SW480 (cell line): ENCODE measurements at regions not wholly inside any gene's neighbourhood (a gene's known extent, or its start where the extent isn't known, plus 50 kb on each side); places are given as distances from the start of the nearest gene placed in this dataset.
A peak's percentile ranks its signal among the peaks of the same experiment; 100 is the strongest.
"Not testable (repeated sequence)": the region's sequence is repeated elsewhere in the genome, so short reads cannot be mapped to it uniquely, and the experiment has no call there.

Experiments used
- DNase-seq: peaks from one replicate; pipeline ENCODE4 v3.0.0-alpha.2; 2016; ENCODE audit warnings: low spot score

DNA sequence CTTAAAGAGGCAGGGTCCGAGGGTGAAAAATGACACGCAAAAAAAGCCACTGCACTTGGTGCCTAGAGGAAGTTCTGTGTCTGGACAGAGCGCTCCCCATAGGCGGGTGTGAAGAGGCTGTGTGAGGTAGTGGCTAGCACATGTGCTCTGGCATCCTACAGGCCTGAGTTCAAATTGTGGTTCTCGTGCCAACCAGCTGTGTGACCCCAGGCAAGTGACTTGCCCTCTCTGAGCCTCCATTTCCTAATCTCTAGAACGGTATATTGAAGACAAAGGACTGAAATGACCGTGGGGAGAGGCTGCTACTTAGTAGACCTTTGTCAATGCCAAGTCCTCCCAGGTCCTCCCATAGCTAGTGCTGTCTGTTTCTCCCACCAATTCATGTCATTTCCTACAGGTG, 79.1 kb upstream of the MYL10 start:
- no peak for DNase-seq

DNA sequence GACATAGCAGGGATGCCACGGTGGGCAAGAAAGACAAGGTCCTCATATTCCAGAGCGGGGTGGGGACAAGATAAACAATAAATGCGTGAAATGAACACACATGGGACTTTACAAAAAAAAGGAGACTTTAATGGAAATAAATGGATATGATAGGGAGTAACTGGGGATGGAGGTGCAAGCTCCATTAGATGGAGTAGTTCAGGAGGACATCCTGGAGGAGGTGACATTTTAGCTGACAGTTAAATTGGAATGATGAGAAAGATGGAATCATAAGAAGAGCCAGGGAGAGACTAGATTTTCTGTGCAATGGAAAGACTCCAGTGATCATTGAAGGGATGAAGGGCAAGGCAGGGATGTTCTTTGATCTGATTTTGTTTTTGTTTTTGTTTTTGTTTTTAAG, 83.6 kb upstream of the MYL10 start:
- no peak for DNase-seq

DNA sequence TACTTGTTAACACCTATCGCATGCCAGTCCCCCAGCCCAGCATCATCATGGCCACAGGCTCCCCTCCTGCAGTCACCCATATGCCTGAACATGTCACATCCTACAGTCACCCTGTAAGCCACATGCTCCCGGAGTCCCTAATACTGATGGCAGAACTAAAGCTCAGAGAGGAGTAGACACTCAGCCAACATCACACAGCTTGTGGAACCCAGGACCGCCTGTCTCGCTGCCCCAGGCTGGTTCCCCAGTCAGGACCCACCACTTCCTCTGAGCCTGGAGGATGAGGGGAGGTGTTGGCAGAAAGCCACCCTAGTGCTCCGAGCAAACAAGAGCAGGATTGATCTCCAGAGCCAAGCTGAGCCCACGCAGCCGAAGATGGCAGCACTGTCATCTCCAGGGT, 85.0 kb upstream of the MYL10 start:
- DNase-seq: no peak

DNA sequence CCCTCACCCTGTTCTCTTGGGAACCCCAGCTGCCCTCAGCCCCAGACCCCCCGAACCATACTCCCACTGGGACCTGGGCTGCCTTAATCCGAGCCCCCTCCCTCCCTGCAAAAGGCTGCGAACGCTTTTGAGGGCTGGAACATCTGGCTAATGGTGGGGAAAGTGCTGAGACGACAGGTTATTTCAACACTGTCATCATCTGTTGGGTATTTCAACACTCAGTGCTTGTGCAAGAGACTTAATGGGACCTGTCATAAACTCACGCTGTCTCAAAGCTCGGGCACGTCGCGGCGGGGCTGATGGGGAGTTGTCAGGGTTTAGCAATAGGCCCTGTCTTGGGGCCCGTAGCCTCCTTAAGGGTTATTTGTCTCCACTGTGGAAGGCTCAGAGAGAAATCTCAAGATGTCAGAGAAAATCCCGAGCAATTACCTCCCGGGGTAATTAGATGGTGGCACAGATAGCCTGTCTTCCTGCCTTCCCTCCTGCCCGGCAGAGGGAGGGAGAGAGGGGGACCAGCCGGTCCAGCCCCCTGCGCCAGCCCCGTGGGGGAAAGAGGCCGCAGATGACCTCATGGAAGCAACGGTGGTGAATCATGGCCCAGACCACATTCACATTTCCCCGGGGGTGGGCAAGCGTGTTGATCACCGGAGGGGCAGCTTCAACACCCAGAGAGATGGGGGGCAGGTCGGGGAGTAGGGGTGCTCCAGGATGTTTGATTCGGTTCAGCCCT, 88.7 kb upstream of the MYL10 start:
- DNase-seq: no peak

DNA sequence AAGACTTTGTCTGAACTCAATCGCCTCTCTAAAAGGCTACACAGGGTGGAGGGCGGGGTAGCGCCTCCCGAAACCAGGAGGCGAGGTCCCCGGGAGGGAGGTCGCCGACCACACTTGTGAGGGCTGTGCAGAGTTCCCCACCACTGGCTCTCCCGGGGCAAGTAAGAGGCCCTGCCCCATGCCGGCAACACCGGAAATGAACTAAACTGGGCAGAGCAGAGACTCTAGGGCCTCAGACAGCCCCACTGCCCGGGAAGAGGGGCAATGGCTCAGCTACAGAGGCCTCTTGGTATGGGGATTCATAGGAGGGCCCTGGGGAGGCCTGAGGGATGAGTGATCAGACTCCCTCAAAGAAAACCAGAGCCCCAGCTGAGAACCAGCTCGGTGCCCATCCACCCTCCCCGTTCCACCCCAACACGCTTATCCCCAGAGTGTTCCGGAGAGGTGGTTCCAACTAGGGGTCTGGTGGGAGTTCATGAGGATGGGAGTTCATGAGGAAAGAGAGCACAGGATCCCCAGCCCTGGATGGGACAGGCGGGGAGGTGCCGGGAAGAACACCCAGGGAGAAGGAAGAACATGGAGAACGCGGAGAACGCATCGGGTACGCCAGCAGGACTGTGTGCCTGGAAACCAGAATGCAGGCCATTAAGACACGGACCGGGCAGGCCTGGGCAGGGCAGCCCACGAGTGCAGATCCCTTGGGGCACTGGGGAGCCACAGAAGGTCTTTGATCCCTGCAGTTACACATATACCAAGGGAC, 89.4 kb upstream of the MYL10 start:
- no peak for DNase-seq

DNA sequence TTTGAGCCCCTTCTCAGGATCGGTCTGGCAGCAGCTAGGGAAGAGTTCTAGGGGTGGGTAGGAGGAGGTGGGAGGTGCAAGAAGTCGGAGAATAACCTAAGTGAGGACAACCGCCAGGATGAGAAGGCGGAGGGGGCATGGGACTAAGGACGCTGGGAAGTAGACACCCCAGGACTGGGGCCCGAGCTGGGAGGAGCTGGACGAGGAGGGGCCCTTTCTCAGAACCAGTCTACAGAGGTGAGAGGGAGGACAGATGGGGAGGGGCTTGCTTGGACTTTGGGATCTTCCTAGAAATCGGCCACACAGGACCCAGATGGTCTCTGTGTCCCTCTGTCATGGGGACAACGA, 90.0 kb upstream of the MYL10 start:
- no peak for DNase-seq

DNA sequence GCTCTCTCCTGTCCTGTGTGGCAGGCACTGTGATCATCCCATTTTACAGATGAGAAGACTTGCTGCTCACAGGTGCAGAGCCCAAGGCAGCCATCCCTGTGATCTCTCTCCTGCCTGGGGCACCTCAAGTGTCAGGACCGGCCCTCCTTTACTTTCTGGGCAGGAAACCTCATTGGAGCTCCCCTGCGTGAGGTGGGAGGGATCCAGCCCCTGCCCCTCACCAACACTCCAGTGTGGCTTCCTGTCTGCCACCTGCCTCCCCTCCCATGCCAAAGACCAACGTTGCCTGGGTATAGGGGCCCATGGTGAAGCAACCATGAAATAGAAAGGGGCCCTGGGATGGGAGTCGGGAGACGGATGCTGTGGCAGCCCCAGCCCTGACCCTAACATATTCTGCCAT, 91.2 kb upstream of the MYL10 start:
- DNase-seq: no peak

DNA sequence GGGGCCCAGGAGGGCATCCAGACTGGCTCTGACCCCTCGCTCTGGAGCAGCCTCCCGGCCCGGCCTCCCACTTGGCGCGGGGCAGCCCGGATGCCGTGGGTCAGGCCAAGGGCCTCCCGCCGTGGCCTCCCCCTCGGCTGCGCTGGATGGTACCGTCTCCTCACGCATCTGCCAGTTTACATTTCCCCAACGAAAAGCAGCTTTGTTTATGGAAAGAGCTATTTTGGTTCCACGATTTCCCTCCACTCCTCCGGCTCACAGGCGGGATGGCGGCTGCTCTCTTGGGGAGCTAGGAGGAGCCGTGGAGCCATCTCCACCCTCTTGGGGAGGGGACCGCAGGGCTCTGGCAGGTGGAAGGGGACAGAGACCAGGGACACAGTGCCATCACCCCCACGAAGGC, 93.2 kb upstream of the MYL10 start:
- no peak for DNase-seq

DNA sequence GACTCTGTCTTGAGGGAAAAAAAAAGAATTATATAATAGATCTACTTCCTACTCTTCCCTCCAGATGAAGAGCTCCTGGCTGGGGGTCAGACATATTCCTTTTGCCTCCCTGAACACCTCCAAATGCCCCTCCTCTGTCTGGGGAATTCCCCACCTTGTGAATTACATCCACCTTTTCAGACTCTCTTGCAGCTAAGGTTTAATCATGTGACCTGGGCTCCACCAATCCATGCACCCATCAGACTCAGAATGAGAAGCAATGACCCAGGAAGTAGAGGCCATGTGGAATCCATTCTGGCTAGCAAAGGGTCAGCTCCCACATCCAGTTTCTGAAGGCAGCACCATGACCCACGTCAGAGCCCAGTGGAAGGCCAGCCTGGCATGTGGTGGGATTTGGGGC, 93.6 kb upstream of the CUX1 start:
- DNase-seq: no peak

DNA sequence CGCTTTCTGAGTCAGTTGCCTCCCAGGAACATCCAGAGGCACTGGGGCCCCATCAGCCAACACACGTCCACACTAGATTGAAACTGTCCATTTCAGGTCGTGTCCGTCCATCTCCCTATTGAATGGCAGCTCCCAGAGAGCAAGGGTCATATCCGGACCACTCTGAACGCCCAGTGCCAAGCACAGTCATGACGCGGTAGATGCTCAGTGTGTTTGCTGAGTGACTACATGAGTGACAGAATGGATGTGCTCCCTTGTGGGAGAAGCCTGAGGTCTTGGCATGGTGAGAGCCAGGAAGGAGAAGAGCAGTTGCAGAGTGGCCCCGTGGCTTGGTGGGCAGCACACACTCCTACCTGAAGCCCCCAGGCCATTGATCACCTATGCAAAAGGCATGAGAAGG, 92.5 kb upstream of the CUX1 start:
- no peak for DNase-seq

DNA sequence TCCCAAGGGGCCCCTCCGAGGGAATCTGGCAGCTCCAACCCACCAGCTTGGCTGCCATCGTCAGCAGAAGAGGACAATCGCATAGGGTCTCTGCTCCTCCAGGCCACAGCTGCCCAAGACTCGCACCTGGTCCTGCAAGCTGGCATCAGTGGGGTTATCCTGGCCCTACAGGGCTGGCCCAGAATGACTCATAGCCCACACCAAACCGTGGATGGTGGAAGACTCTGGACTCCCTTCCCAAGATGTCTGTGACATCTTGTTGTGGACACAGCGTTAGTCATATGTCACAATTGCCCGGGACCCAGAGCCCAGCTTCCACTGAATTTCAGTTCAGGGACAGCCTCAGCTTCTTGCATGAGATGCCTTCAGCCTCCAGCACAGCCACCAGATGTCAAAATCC, 91.5 kb upstream of the CUX1 start:
- no peak for DNase-seq

DNA sequence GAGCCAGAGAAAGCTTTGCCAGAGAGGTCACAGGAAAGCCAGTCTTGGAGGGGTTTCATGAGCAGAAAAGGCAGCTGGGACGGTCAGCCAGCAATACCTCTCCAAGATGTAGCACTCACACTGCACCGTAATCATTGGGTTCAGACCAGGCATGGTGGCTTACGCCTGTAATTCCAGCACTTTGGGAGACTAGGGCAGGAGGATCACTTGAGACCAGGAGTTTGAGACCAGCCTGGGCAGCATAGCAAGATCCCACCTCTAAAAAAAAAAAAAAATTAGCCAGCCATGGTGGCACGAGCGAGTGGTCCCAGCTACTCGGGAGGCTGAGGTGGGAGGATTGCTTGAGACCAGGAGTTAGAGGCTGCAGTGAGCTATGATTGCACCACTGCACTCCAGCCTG, 90.2 kb upstream of the CUX1 start:
- DNase-seq: no peak

DNA sequence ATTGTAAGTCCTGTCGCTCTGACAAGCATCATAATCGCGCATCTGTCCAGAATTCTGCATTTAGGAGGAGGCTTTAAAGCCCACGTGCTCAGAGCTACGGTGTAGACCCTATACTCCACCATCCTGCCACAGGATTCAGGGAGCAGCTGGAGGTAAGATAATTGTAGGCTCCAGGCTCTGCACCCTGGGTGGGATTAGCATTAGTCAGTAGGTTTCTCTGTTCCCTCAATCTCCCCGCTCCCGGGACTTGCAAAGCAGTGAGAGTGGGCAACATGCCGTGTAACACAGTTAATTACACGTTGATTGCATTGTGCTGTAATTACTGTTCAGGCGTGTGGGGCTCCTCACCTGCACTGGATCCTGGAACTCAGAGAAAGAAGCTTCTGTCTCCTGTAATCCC, 89.3 kb upstream of the CUX1 start:
- DNase-seq: no peak

DNA sequence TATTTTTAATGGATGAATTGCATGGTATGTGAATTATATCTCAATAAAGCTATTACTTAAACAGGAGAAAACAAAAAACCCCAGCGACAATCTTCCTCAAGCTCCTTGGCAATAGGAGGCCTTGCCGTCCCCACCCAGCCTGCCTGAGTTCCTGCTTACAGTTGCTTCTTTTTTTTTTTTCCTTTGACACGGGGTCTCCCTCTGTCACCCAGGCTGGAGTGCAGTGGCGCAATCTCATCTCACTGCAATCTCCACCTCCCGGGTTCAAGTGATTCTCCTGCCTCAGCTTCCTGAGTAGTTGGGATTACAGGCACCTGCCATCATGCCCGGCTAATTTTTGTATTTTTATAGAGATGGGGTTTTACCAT, 88.6 kb upstream of the CUX1 start:
- DNase-seq: not testable (repeated sequence)

DNA sequence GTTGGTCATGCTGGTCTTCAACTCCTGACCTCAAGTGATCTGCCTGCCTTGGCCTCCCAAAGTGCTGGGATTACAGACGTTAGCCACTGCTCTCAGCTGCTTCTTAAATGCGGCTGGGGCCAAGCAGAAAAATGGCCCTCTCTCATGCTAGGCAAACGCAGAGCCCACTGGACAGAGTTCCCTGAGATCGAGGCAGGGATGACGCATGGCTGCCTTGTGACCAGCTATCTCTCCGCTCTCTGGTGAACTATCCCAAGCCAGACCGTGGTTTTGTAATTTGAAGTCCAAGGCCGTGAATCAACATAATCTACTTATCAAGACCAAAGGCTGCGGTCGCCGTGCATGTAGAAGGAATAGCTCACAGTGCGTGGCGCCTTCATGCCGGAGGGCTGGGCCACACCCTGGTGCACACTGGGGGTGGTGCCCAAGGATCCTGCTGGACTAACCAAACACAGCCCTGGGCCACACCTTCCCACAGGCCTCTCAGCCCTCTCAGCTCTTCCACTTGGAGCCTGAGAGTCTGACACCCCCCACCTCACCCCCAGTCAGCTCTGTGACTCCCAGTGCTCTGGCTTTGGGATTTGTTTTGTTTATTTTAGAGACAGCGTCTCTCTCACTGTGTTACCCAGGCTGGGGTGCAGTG, 88.1 kb upstream of the CUX1 start:
- peak; percentile 92 for DNase-seq

DNA sequence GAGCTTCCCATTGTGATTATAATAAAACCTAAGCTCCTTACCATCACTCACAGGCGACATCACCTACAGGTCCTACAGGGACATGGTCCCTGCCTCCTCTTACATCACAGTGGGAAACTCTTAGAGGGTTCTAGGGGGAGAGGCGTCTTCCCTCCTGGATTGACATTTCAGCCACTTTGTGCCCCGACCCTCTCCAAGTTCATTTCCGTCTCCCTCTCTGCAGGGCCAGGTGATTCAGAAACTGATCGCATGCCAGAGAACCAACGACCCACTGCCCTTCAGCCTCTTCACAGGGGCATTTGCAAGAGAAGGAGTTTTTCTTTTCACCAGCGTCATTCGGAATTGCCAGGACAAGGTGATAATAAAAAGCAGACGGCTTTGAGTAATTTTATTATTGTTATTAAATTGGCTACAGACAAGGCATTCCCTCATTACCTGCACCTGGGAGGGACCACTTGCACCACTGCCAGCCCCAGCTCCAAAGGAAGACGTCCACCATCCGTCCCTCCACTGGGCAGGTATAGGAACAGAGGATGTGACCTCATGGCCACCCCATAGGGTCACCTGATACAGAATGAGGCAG, 85.8 kb upstream of the CUX1 start:
- DNase-seq: no peak

DNA sequence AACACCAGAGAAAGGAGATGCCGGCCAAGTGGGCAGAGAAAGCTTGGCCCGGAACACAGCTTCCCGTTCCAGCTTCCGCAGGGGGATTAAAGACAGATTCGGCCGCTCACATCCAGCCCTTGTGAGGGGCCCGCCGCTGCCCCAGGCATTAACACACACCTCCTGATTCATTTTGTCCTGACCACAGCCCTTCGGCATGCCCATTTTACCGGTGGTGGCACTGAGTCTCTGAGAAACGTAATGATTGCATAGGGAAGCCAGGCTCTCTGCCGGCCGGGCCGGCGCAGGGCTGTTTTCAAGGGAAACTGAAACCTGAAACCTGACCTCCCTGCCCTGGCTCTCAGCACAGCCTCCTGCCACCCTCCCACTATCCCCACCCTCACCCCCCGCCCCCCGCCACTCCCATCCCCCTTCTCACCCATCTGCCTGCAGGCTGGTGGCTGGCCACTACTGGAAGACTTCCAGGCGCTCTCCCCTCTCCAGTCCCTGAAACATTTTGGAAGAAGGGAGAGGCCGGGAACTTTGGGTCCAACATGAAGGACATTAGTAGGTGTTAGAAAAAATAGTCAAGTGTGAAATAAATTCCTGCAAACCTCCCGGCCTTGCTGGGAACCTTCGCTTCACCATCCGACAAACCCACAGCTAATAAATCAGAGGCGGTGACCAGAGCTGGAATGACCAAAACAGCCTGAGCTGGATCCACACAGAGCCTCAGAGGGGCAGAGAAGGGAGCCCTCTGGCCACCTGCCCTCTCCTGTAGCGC, 83.5 kb upstream of the CUX1 start:
- DNase-seq: peak; percentile 89

DNA sequence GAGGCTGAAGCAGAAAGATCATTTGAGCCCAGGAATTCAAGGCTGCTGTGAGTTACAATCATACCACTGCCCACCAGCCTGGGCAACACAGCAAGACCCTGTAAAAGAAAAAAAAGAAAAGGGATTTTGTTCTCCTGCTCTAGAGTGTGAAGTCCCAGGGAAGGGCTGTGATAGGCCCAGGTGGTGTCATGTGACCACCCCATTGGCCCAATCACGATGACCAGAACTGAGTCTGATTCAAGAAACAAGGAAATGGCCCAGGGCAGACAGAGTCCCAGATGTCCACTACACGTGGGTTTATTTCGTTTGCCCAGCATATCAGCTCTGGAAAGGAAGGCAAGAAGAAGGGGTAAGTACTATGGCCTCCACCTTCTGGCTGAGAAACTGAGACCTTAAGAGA, 81.3 kb upstream of the CUX1 start:
- no peak for DNase-seq

DNA sequence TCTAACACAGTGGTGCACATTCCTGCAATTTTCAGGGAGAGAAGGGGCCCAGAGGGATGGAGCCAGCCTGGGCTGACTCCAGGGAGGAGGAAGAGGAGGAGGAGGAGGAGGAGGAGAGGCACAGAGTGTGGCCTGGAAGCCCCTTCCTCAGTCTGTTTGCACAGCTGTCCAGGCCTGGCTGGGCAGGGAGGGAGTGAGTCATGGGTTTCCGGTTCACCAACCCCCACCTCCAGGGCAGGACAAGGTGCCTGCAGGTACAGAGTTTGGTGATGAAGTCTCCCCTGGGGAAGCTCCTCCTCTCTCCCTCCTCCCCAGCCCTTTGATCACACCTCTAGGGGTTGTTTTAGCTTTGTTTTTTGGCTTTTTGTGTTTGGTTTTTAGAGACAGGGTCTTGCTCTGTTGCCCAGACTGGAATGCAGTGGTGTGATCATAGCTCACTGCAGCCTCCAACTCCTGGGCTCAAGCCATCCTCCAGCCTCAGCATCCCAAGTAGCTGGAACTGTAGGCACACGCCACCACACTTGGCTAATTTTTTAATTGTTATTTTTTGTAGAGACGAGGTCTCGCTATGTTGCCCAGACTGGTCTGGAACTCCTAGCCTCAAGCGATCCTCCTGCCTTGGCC, 77.5 kb upstream of the CUX1 start:
- peak; percentile 43 for DNase-seq

DNA sequence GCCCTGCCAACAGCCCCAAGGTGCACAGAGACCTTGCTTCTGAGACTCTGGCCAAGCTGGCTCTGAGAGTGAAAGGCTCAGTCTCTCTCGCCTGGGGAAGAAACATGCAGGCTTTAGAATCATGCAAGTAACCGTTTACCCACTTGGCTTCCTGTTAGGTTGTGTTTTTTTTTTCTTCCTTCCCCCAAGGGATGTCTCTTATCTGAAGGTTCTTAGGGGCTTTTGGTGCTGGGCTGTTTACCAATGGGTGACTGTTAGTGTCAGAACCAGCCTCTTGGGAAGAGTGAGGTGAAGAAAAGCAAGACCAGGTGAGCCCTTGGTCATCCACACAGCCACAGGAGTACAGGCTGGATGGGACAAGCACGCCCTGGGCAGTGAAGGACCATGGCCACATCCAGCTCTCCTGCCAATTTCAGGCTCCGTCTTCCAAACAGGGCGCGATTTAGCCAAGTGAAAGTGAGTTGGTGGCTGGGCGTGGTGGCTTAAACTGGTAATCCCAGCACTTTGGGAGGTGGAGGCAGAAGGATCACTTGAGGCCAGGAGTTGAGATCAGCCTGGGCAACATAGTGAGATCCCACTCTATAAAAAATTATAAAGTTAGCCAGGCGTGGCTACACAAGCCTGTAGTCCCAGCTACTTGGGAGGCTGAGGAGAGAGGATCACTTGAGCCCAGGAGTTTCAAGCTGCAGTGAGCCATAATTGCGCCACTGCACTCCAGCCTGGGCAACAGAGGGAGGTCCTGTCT, 76.3 kb upstream of the CUX1 start:
- no peak for DNase-seq
